GM18526 (cell line): ENCODE measurements at regions not wholly inside any gene's neighbourhood (a gene's known extent, or its start where the extent isn't known, plus 50 kb on each side); places are given as distances from the start of the nearest gene placed in this dataset.

Source experiments
- POLR2A ChIP-seq: IDR thresholded peaks from 3 replicates; pipeline ENCODE4 v1.6.1; 2011; ENCODE audit not compliant: insufficient read length; ENCODE audit errors: extremely low read depth

- no peak for TF ChIP-seq POLR2A
Measured at GRCh38 chr3:168292296-168292695, 196.6 kb upstream of the GOLIM4 start.

DNA sequence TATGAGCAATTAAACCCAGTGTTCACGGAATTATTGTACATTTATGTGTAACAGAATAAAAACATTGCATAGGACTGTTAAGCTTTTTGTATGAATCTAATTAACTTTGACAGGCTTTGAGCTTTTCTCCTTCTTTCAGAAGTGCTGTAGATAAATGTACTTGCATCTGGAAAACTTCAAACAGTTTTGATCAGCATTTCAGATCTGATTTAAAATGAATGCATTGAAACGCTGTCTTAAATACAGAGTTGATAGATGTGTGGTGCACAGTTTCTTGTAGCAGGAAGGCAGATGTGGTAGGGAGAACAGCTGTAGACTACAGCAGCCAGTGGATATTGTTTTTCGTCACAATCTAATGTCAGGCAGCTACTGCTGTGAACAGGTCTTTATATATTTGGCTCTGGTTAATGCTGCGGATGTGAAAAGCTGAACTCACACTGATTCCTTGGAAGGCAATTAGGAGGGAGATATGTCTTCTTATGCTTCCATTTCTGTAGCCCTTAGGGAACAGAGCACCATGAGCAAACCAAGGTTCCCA lies 193.8 kb upstream of the GOLIM4 start:
- no peak for TF ChIP-seq POLR2A

DNA sequence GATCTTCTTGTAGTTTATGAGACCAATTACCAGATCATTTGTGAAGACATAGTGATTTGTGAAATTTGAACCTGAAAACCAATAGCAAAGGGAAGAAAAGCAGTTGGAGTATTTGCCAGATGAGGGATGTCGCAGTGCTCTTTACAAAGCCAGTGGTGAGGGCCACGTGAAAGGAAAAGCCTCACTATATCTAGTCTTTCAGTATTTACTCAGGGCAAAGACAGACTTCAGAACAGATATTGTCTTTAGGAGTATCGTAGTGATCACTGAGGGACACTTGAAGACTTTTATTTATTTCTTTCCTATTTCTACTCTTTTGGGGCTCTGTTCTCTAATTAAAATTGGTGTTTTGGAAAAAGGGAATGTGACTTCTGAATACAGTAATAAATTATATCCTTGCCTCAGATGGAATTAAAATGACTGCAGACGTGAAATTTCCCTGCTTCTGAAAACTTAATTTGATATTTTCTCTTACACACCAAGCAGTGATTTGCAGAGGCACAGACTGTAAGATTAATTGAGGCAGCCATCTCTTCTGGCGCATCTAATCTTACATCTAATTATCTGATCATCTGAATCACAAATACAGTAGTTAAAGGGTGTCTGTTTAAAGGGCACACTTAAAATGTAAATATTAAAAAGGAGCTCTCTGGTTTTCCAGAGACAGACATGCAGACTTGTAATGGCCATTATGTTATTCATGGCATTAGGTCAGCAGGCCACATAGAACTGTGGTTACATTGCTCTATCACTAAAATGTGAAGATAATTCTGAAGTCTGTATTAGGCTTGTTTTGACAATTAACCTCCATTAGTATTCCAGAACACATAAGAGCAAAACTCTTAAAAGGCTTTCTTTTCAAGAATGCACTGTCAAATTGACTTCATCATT lies 193.0 kb upstream of the GOLIM4 start:
- no peak for TF ChIP-seq POLR2A

DNA sequence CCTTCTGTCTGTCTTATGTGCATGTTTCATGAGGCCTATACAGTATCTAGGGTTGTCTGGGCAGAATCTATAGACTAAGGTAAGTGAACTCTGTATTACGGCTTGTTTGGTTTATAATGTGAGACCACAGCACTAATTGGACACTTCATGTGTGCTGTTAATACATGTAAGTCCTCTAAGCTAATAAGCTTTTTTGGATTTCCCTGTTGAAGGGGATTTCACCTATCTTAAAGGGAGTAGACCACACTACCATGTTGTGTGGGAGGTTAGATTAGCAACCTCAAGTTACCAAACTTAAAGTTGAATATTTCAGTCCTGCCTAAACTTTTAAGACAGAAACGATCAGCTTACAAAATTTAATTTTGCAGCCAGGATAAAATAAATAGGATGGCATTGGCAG lies 189.8 kb upstream of the GOLIM4 start:
- no peak for TF ChIP-seq POLR2A

DNA sequence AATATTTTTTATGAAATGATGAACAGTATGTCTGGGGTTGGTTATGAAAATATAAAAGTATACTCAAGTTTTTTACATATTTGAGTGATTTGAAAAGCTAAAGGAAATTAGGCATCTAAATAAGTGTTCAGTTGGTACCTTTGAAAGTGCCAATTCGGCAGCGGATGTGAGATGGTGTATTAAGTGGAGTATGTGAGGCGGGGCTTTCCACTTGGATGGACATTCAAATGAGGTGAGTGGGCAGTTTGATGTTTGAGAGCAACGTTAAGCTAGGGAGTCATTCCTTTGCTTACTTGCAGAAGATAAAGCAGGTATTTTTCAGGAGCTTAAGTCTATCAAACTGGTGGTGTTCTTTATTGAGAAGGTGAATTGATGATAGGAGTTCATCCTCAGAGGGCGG lies 189.0 kb upstream of the GOLIM4 start:
- no peak for TF ChIP-seq POLR2A

GRCh38 chr3:168275662-168276061 lies 179.9 kb upstream of the GOLIM4 start:
- no peak for TF ChIP-seq POLR2A

DNA sequence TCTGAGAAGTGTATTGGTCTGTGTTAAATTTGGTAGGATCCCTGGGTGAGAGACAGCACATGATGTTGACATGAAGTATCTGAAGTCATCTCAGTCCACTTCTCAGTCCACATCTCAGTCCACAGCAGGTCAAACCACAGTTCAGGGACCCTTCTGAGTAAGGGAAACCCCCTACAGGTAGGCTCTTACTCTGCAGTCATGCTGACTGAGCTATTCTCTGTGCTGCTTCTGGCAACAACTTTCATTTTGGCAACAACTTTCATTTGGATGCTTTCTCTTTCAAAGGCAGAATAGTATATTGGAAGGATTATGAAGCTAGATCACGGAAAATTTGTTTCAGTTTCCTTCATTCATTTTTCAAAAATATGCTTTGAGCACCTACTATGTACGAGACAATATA lies 178.2 kb upstream of the GOLIM4 start:
- TF ChIP-seq POLR2A, result no peak

DNA sequence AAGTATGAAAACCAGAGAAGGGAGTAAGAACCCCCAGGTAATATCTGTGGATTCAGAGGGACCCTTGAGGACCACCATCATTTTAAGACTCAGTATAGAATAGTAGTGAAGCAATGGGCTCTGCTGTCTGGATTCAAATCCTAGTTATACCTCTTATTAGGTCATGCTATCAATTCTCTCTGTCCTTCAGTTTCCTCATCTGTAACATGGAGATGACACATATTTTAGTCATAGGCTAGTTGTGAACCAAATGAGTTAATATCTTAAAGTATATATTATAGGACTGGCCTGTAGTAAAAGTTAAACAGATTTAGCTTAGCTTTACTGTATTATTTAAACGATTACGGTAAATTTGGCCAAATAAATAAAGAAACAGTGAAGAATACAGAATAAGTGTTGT lies 177.3 kb upstream of the GOLIM4 start:
- no peak for TF ChIP-seq POLR2A

- TF ChIP-seq POLR2A, result no peak
Measured at GRCh38 chr3:168272343-168272985, 176.7 kb upstream of the GOLIM4 start.

GRCh38 chr3:168271932-168272331 lies 176.2 kb upstream of the GOLIM4 start:
- TF ChIP-seq POLR2A, result no peak

GRCh38 chr3:168269001-168269400 lies 173.3 kb upstream of the GOLIM4 start:
- no peak for TF ChIP-seq POLR2A

DNA sequence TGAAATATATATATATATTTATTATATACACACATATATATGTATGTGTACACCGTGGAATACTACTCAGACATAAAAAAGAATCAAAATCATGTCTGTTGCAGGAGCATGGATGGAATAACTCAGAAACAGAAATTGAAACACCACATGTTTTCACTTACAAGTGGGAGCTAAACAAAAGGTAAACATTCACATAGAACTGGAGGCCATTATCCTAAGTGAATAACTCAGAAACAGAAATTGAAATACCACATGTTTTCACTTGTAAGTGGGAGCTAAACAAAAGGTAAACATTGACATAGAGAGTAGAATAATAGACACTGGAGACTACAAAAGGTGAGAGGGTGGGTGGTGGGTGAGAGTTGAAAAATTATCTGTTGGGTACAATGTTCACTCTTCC lies 171.5 kb upstream of the GOLIM4 start:
- TF ChIP-seq POLR2A, result no peak

- no peak for TF ChIP-seq POLR2A
Measured at GRCh38 chr3:168266335-168266734, 170.6 kb upstream of the GOLIM4 start.

DNA sequence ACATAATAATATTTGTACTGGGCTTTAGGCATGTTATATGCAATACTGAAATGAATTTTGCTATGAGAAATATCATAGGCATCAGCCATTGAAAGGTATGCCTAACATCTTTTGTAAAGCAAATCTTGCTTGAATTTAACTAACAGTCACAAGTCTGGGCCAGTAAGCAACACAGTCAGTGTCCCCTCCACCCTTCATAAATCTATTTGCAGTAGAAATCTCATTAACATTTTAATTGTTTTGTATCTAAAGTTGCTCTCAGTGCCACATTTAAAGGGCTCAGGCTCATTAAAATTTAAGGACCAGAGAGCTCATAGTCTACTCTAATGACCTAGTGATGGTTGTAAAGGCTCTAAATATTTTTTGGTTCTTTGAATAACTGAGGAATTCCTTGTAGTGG lies 167.2 kb upstream of the GOLIM4 start:
- no peak for TF ChIP-seq POLR2A

GRCh38 chr3:168260859-168261258 lies 165.1 kb upstream of the GOLIM4 start:
- TF ChIP-seq POLR2A, result no peak

DNA sequence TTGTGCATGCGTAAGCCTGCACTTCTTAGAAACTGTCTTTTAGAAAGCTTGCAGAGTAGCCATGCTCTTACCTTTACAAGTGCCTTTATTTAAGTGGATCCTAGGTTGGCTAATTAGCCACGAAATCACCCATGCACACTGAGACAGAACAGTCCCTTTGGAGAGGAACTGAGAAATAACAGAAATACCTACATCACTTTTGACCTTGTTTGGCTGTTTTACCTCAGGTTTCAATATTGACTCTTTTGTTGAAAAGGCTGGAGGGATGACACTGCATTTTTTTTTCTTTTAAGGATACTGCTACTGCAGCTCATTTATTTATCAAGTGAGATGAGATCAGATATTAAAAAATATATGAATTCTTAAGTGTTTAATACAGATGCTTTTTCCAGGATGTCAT lies 155.6 kb upstream of the GOLIM4 start:
- TF ChIP-seq POLR2A, result no peak
